ENCODE measurements at regions not wholly inside any gene's neighbourhood (a gene's known extent, or its start where the extent isn't known, plus 50 kb on each side); places are given as distances from the start of the nearest gene placed in this dataset.

GRCh38 chr3:182435860-182436259 lies 357.4 kb upstream of the ATP11B start:
- in situ Hi-C loops (cut with MboI; ENCODE audit: low sequenced_read_pairs) = no loop called here

GRCh38 chr3:182436547-182436946 lies 356.8 kb upstream of the ATP11B start:
- in situ Hi-C loops (cut with MboI; ENCODE audit: low sequenced_read_pairs) = no loop called here

GRCh38 chr3:182438398-182438797 lies 354.9 kb upstream of the ATP11B start:
- in situ Hi-C loops (cut with MboI; ENCODE audit: low sequenced_read_pairs) = no loop called here

- in situ Hi-C loops (cut with MboI; ENCODE audit: low sequenced_read_pairs) = no loop called here
Observed at GRCh38 chr3:182440101-182440500, 353.2 kb upstream of the ATP11B start.

- in situ Hi-C loops (cut with MboI; ENCODE audit: low sequenced_read_pairs) = no loop called here
Observed at GRCh38 chr3:182445576-182445975, 347.7 kb upstream of the ATP11B start.

- in situ Hi-C loops (cut with MboI; ENCODE audit: low sequenced_read_pairs) = no loop called here
Observed at GRCh38 chr3:182450942-182451787, 342.1 kb upstream of the ATP11B start.

- in situ Hi-C loops (cut with MboI; ENCODE audit: low sequenced_read_pairs) = no loop called here
Observed at GRCh38 chr3:182451871-182452270, 341.4 kb upstream of the ATP11B start.

- in situ Hi-C loops (cut with MboI; ENCODE audit: low sequenced_read_pairs) = no loop called here
Observed at GRCh38 chr3:182455011-182455410, 338.3 kb upstream of the ATP11B start.

GRCh38 chr3:182460303-182460702 lies 333.0 kb upstream of the ATP11B start:
- in situ Hi-C loops (cut with MboI; ENCODE audit: low sequenced_read_pairs) = no loop called here

GRCh38 chr3:182462152-182462551 lies 331.2 kb upstream of the ATP11B start:
- in situ Hi-C loops (cut with MboI; ENCODE audit: low sequenced_read_pairs) = no loop called here

- in situ Hi-C loops (cut with MboI; ENCODE audit: low sequenced_read_pairs) = no loop called here
Observed at GRCh38 chr3:182464513-182465145, 328.7 kb upstream of the ATP11B start.

GRCh38 chr3:182465301-182466185 lies 327.8 kb upstream of the ATP11B start:
- in situ Hi-C loops (cut with MboI; ENCODE audit: low sequenced_read_pairs) = no loop called here

GRCh38 chr3:182469086-182469485 lies 324.2 kb upstream of the ATP11B start:
- in situ Hi-C loops (cut with MboI; ENCODE audit: low sequenced_read_pairs) = no loop called here

GRCh38 chr3:182470187-182470586 lies 323.1 kb upstream of the ATP11B start:
- in situ Hi-C loops (cut with MboI; ENCODE audit: low sequenced_read_pairs) = no loop called here

GRCh38 chr3:182473191-182473710 lies 320.1 kb upstream of the ATP11B start:
- in situ Hi-C loops (cut with MboI; ENCODE audit: low sequenced_read_pairs) = no loop called here

GRCh38 chr3:182478369-182478768 lies 314.9 kb upstream of the ATP11B start:
- in situ Hi-C loops (cut with MboI; ENCODE audit: low sequenced_read_pairs) = no loop called here

- in situ Hi-C loops (cut with MboI; ENCODE audit: low sequenced_read_pairs) = no loop called here
Observed at GRCh38 chr3:182479419-182480336, 313.6 kb upstream of the ATP11B start.

GRCh38 chr3:182482705-182483104 lies 310.6 kb upstream of the ATP11B start:
- in situ Hi-C loops (cut with MboI; ENCODE audit: low sequenced_read_pairs) = no loop called here

- in situ Hi-C loops (cut with MboI; ENCODE audit: low sequenced_read_pairs) = no loop called here
Observed at GRCh38 chr3:182484682-182485081, 308.6 kb upstream of the ATP11B start.

- in situ Hi-C loops (cut with MboI; ENCODE audit: low sequenced_read_pairs) = no loop called here
Observed at GRCh38 chr3:182485301-182485700, 308.0 kb upstream of the ATP11B start.
